HG03565 (cell line): ENCODE measurements at regions not wholly inside any gene's neighbourhood (a gene's known extent, or its start where the extent isn't known, plus 50 kb on each side); places are given as distances from the start of the nearest gene placed in this dataset.

Source experiments
- ATAC-seq: cut with Tn5 transposase; IDR thresholded peaks from one replicate; pipeline ENCODE4 v1.9.1; 2021; ENCODE audit warnings: mild to moderate bottlenecking, moderate library complexity; ENCODE audit not compliant: unreplicated experiment

DNA sequence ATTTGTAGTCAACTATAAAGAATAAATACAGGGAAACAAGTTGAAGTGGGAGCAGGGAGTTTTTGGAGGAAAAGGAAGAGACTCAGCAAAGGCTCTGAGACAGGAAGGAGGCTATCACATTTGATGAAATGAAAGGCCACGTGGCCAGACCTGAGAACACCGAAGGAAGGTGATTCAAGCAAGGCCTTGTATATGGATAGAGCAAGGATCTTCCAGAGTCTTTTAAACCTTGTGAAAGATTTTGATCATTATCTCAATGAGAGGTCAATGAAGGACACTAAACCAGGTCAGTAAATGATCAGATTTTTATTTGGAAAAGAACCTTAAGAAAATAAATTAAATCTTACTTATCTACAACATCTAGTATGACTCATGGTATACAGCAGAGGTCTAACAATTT lies 523.5 kb downstream of the SLC16A7 start:
- ATAC-seq: no peak

DNA sequence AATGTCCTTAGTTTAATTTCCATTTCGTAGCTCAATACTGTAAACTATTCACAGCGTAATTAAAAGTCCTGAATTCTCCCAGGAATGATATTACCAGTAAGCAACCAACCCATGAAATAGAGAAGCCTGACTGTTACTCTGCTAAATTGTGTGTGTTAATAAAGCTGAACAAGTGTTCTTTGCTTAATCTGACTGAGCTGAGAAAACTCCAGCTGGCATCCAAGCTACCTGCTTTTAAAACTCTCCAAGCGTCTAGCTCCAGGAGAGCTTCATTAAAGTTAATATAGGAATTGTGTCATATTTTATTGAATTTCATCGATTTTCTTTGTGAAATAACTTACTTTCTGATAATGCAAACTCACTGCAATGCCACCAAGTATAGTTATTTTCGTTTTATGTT lies 524.4 kb downstream of the SLC16A7 start:
- no peak for ATAC-seq

DNA sequence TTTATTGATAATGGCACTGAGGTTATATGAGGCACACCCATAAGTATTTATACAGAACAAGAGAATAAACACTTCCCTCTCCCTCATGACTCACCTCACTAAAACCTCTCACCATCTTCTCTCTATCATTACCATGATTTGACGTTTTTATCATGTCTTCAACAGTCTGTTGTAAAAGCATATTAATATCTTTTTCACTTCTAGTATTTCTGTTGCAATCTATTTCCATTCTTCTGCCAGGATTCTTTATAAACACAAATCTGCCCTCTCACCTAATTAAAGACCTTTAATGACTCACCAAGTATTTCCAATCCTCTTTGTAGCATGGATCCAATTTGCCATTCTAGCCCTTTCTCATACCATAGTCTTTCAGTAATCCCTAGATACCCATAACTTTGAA lies 527.7 kb downstream of the SLC16A7 start:
- no peak for ATAC-seq

- ATAC-seq: no peak
Observed at GRCh38 chr12:60137513-60137912, 541.7 kb downstream of the SLC16A7 start.

GRCh38 chr12:60138526-60138925 lies 542.7 kb downstream of the SLC16A7 start:
- ATAC-seq: no peak

DNA sequence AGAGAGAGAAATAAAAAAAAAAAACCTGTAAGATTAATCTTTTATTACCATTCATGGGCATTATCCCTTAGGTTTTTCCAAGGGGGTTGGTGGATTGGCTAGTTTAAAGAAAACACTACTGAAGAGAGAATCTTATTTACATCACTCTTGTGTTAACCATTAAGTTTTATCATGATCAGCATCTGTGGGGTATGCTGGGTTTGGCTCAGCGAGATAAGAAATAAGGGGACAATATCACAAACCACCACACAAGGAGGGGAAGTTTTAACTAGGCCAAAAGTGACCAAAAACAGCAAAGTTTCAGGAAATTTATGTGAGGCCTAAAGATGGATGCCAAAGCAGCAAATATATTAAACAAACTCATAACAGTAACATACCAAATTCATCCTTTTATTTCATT lies 548.6 kb downstream of the SLC16A7 start:
- ATAC-seq: no peak

GRCh38 chr12:60148109-60148508 lies 552.3 kb downstream of the SLC16A7 start:
- no peak for ATAC-seq

DNA sequence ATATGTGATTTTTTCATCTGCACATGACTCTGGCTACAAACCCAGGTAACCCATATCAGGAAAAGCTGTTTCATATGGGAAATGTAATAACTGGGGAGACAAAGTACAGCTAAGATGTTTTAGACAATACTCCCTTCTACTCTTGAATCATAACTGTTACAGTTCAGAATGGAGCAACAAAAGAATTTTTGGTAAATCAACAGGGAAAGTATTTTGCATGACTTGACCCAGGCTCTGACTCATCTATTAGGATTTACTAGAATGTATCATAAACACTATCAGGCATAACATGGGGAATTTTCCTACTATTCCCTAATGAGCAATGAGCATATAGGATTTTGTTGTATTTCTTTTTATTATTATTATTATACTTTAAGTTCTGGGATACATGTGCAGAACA lies 553.0 kb downstream of the SLC16A7 start:
- ATAC-seq: no peak

GRCh38 chr12:60152756-60153155 lies 556.9 kb downstream of the SLC16A7 start:
- no peak for ATAC-seq

DNA sequence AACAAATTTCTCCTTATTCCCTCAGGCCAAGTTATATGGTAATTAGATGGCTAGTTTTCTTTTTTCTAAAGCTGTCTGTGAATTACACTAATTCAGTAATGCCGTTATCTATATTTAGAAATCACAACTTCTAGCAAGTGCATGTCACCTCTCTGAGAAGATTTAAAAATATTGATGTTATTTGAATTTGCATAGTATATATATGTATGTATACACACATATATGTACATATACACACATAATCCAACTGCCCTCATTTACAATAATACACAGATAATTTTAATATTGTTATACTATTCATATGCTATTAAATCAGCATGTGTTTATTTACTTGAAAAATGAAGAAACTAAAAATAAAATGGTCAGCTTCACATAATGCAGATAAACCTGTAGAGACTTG lies 563.9 kb downstream of the SLC16A7 start:
- no peak for ATAC-seq

DNA sequence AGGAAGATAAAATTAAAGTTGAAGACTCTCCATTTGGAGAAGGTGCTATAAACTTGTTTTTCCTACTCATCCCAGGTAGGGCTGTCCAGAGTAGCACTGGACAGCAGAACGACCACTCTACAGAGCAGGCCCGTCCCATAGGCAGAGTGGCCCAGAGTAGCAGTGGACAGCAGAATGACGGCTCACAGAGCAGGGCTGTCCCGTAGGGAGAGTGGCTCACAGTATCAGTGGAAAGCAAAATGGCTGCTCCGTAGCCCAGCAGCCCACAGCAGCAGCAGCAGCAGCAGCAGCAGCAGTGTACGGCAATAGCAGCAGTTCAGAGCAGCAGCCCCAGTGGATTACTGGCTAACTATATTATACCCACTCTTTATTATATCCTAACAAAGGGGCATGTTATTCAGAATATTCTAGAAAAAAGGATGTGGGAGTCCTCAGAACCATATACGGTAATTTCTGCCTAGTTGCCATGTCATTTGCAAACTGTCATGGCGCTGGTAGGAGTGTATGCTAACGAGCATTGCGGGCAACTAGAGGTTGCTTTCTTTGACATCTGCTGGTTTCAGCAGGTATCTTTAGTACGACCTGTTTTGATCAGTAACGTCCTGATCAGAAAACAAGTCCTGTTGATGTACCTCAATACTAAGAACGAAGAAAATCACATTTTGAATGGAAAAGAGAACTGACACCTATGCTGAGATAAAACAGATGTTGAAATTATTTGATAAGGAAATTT lies 567.3 kb downstream of the SLC16A7 start:
- ATAC-seq: no peak

DNA sequence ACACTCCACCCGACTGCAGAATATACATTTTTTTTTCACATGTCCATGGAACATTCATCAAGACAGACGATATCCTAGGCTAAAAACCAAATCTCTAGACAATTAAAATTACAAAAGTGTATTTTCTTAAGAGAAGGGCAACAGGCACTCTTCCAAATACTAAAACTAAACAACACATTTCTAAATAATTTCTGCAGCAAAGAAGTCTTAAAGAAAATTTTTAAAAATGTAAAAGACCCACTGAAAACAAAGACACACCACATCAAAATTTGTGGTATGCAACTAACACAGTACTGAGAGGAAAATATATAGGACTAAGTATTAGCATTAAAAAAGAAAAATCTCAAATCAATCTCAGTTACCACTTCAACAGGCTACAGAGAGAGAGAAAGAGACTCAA lies 570.0 kb downstream of the SLC16A7 start:
- ATAC-seq: no peak

DNA sequence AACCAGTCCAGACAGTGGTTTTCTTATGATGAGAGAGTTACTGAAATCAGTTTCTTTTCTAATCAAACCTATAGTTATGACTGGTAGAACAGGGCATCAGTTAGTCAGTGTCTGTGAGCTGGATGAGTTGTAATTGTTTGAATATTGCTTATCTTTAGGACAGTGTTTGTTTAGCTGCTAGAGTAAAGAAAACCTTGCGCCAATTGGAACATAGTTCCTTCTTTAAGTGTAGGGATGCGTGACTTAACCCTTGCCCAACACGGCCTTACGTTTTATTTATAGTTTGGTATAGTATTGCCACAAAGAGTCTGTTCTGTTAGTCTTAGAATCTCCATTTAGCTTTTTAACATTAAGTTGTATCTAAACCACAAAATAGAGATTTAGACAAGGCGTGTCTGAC lies 572.6 kb downstream of the SLC16A7 start:
- no peak for ATAC-seq

DNA sequence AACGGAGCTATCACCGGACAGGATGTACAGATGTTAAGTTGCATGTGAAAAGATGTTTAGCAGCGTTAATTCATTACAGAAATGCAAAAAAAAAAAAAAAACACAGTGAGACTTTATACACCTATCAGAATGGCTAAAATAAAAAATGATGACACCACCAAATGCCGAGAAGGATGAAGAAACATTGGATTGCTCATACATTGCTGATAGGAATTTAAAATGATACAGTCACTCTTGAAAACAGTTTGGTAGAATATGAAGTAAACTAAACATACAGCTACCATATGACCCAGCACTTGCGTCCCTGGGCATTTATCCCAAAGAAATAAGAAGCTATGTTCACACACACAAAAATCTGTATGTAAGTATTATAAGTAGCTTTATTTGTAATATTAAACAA lies 574.1 kb downstream of the SLC16A7 start:
- no peak for ATAC-seq

DNA sequence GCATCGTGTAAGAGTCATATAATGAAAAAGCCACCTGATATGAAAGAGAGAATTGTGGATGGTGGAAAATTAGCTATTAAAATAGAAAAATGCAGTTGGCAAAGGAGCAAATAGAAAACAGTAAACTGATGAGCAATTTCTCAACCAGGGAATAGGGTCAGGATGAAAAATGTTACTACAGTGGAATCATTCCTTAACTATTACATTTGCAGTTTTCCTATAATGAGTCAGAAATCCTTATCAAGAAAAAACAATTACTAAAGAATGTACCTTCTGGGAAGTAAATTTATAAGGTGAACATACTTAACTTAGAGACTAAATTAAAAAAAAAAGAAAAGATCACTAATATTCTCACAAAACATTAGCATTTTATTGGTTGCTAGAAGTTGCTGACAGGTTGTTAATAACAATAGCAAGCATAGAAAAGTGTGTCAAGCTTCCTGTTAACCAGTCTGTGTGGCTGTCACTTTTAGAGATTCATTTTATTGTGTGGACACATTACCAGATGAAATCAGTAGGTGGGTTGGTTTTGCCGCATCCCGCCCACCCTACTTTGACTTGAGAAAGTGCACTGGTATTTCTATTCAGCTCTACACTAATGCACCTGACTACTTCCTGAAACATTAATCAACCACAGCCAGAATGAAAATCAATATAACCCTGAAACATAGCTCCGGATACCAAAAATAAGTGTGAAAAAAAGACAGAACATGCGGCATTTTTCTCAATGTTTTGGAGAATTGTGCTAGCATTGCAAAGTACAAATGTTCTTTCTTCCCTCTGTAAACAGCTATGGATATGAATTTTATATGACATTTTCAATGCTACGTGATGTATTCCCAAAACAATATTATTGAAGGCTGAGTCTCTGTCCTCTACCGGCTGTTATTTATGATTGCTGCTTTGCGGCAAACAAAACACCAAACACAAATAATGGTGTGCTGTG lies 576.7 kb downstream of the SLC16A7 start:
- no peak for ATAC-seq

DNA sequence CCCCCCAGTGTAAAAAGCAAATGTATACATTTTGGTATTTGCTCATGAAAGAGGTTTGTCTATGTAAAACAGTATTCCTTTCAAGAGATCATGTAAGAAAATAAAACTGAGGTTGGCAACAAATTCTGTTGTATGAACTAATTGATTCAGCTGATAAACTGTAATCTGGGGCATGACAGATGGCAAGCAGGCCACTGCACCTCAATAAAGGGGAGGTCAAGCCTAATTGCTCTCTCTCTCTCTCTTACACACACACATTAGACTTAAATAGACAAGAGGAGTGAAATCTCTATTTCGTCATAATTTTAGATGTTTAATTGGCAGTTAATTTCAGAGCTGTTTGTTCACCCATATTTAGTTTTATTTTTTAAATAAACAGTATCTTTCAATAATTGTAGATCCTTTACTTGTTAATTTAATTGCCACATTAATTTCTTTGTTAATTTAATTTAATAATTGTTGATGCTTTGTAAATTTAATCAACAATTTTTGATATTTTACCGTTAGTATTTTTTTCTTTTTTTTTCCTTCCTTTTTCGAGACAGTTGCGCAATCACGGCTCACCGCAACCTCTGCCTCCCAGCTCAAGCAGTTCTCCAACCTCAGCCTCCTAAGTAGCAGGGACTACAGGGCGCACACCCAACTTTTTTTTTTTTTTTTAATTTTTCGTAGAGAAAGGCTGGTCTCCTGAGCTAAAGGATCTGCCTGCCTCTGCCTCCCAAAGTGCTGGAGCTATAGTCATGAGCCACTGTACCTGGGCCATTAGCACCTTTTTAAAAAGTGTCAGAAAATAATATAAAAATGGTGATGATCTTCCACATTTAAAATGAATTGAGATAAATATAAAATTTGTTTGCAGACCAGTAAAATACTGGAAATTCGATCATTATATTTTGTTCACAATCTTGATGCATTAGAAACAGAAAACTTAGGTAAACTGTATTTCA lies 577.7 kb downstream of the SLC16A7 start:
- no peak for ATAC-seq

DNA sequence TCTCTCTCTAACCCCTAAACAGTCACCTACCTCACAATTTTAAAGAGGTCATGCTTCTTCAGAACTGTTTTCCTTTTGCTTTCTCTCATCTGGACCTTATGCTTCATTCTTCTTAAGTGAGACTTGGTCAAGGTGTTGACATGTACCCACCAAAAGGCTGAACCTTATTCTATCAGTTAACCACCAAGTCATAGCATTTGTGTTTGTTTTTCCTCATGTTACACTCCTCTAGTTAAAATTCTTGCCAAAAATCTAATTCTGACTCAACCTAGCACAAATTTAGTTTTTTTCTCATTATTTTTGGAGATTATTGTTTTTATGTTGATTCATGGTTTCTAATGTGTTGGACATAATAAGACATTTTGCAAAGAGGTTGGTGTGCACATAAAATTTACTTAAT lies 578.6 kb downstream of the SLC16A7 start:
- no peak for ATAC-seq

GRCh38 chr12:60174941-60175340 lies 579.1 kb downstream of the SLC16A7 start:
- no peak for ATAC-seq

DNA sequence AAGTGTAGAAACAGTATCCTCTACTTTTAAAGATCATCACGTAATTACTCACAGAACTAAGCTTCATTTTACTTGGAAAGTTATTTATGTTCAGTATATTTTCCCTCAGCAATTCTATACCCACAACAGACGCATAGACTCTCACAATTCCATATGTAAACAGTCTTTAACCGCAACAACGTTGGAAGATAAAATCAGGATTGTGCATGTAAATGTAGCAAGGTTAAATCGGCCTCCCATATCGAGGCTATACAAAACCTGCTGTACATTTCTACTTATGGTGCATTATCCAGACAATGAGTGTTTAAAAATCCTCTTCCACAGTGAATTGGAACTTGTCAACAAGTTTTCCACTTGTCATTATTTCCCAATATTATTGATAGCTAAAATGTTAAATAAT lies 581.1 kb downstream of the SLC16A7 start:
- ATAC-seq: no peak

DNA sequence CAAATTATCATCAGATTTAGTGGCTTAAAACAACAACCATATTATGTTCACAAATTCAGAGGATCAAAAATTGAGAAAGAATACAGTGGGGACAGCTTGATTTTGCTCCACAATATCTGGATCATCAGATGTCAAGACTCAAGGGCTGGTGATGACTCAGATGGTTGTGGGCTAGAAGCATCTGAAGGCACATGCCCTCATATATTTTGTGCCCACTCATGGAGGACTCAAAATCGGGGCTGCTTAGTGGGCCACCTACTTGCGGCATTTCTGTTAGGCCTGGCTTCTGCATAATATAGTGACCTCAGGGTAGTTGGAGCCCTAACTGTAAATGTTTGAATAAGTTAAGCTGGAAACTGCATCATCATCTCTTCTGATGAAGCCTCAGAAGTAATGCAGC lies 584.5 kb downstream of the SLC16A7 start:
- no peak for ATAC-seq

DNA sequence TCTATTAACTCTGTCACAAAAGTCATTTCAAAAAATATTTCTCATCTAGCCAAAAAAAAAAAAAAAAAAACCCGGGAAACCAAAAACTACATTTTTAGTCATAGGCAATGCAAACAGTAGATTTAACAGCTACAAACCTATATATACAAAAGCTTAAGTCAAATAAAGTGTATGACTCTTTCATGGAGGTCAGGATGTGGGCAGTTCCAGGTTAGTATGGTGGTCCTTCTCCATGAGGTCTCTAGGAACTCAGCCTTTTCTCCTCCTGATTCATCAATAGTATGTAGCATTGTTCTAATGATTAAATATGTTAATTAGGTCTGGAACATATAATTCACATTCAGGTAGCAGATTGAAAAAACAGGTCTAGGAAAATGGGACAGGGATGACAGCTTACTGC lies 586.5 kb downstream of the SLC16A7 start:
- no peak for ATAC-seq
